ELR (cell line): ENCODE measurements at regions not wholly inside any gene's neighbourhood (a gene's known extent, or its start where the extent isn't known, plus 50 kb on each side); places are given as distances from the start of the nearest gene placed in this dataset.

Experiments
- DNase-seq: peaks from one replicate; pipeline ENCODE4 v3.0.0-alpha.2; 2015; ENCODE audit warnings: low read depth

DNA sequence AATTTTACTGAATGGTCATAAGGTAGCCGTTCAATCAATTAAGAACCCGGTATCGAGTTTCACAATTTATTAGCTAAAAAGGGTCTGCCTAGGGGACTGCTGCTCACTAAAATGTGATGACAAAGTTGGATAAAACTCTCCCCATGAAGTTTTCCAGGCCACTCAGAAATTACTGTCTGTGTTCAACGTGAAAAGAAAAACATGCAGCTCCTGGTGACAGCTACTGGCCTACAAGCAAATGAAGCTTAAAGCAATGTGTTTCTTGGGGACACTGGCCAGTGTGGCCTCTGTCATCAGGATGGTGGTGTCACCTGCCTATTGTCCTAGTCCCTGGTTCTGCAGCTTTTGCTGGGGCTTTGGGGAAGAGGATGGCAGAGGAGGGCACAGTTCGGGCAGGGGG is 222.6 kb downstream of the WDR11 start:
- no peak for DNase-seq

DNA sequence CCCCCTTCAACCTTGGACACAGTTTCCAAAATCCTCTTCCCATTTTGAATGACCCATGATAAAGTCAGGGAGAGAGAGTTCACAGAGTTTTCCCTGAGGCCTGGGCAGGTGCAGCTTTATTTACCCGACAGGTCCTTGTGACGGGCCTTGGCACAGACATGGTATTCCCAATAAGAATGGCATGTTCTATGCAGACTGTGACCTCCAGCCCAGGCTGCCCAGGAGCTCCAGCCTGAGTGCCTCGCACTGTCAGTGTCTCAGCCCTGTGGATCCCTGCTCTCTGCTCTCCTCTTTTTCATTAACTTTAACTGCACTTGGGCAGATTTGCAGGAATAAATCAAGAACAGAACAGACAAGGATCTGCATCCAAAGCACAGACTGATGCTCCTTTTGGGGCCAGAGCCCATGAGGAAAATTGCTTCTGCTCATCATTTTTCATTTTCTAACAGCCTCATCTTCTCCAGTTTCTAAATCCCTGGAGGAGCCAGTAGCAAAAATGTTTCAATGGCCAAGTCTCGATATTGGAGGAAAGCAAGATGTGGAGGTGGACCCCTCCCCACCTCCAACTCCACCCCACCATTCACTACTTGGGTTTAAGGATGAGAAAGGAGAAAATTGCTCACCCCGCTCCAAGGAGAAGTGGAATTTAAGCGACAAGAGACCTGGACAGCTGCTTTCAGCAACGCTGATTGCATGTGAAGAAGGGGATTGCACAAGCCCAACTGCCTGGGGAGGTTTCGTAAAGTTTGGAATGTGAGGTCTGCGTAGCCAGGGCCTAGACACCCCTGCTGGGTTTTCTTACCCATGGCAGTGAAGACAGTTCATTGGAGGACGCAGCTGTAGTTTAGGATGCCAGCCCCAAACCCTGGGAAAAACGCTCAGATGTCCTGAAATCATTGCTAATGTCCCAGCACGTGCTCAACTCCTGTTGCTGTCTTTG is 225.9 kb downstream of the WDR11 start:
- DNase-seq, result no peak

DNA sequence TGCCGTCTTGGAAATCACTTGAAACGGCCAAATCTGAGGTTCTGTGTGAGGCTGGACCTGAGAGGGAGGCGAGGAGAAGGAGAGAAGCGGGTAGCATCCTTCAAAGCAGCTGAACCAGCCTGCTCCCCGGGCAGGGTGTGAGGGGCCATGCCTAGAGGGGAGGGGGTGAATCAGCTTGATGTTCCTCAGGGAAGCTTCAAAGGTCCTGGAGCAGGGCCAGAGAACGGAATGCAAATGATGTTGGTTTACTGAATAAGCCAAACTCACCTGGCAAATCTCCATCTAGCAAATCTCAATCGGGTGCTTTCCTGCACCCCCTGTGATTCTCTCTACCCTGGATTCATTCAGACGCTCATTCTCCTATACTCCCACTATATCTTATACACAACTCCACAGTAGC is 226.9 kb downstream of the WDR11 start:
- no peak for DNase-seq

DNA sequence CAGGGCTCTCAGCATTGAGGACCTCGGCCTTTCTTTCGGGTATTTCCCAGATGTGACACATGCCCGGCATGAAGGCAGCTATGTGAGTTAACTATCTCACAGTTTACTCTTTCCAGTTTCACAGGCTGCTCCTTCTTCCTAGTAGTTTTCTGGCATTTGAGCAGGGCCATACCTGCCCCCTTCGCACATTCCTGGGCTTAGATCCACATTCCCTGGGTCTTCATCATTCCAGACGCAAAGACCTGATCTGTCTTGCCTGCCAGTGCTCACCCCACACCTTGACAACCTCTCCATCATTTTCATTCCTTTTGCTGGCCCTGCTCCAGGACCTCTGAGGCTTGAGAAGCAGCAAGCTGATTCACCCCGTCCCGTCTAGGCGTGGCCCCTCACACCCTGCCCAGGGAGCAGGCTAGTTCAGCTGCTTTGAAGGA is 227.5 kb downstream of the WDR11 start:
- no peak for DNase-seq

DNA sequence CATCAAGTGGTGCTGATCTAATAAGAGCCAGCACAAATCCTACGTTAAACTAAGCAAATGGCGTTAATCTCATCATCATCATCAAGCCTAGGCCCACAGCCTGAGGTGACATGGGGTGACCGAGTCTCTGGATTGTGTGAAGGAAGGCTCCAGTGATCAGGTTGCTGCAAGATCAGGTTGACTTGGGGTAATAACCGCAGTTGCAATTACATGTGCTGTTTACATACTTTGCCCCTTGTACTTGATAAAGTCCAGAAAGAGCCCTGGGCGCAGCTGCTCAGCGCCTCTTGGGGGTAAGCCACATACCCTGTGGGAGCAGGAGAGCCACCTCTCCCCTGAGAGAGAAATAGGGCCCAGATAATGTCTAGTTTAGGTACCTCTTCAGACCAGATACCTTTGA is 228.1 kb downstream of the WDR11 start:
- DNase-seq, result no peak

DNA sequence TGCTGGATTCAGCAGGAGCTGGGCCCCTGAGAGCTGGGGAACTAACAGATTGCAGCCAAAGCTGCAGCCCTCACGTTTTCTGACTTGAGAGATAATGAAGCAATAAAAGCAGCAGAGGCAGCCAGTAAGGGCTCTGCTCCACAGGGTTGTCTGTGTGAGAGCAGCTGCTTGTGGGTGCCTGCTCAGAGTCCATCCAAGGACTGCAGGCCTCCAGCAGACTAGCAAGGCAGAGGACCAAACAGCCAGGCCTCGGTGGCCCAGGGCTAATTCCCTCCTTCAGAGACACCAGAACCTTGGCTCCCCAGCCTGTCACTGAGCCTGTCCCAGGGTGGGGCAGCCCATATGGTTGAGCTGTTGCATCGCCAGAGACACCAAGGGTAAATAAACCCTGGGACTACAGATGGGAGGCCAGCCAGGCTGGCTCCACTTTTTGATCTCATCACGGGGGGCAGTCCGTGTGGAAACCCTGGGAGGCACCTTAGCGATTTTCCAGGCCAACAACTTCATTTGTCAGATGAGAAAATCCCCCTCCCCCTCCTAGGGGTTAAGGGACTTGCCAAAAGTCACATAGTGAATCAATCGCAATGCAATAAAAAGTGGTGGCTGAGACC is 229.2 kb downstream of the WDR11 start:
- no peak for DNase-seq

DNA sequence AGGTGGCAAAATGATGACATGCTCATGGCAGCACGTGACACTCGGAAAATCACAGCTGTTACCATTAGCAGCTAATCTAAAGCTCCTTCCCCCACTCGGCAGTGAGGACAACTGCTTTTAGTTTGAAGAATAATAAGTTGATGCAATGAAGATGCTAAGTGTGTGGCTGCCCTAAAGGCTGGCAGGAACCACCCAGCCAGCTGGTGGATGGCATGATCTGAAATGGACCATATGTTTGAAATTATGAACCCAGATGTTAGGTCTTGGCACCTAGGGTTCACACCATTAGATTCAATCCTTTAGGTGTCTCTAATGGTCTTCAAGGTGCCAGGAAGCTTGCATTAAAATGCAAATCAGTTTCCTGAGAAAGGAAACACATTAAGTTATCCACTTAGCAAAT is 230.1 kb downstream of the WDR11 start:
- no peak for DNase-seq

DNA sequence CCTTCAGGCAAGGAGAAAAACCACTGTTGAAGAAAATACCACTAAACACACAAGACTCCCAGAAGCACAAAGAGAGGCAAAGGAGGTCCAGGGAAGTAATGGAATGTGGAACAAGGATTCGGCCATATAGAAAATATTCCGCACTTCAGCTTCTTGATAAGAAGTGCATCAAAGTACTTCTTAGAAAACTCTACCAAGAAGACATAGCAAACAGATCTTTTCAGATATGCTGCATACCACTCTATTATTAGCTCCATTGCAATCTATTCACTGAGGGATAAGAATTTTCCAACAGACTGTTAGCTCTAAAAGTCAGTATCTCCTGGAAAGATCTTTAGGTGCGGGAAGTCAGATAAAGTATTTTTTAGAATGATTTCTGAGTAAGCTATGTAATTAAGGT is 231.8 kb downstream of the WDR11 start:
- no peak for DNase-seq

DNA sequence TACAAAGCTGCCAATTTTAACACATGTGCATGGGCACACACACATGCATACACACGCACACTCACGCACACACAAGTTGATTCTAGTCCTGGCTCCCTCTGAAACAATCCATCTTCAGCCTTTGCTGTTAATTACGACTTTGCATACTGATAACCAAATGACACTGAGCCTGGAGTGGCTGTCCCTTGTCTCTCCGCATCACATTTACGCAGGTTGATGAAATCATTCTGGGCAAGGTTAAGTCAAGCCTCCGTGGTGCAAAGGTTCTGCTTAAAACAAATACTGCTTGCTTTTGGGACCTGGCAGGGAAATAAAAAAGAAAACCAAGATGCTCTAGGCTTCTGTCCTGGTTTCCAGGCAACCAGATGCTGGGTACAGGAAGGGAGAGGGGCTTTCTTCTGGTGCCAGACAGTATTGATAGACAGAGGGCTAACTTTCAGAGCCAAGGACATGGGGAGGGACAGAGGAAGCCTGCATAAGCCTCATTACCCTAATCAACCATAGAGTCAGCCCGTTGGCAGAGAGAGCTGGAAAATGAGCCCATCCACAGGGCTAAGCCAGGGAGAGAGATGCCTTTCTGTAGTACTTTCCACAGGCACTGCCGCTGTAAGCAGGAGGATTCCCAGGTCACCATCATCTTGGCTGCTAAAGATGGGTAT is 233.0 kb downstream of the WDR11 start:
- no peak for DNase-seq

DNA sequence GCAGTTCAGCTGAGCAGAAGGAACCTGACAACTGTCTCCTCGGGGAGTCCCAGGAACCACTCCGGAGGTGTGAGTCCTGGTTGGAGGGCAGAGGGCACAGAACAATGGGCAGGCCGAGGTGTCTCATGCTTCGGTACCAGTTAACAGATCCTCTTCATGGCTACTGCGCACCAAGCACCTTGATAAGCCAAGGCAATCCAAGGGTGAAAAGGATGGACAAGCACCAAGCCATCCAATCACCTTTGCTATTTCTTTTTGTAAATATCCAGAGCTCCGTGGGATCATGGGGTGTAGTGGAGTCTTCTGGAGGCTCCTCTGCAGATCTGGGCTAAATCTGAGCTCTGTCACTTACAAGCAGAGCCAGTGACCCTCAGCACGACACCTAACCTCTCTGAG is 233.5 kb downstream of the WDR11 start:
- no peak for DNase-seq

DNA sequence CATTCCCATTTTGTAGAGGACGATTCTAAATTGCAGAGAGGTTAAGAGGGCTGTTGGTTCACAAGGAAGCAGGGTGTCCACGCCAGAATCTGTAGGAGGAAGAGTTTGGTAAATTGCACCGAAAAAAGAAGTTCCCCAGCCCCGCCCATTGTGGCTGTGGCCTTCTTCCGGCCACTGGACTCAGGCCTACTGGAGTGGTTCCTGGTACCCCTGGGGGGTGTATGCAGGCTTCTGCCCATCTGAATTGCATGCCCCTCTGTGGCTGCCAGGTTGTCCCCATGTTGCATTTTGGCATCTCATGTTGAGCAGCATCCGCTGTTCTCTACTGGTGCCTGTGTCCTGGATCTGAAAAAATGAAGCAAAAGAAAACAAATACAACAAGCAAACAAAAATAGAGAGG is 234.2 kb downstream of the WDR11 start:
- no peak for DNase-seq

DNA sequence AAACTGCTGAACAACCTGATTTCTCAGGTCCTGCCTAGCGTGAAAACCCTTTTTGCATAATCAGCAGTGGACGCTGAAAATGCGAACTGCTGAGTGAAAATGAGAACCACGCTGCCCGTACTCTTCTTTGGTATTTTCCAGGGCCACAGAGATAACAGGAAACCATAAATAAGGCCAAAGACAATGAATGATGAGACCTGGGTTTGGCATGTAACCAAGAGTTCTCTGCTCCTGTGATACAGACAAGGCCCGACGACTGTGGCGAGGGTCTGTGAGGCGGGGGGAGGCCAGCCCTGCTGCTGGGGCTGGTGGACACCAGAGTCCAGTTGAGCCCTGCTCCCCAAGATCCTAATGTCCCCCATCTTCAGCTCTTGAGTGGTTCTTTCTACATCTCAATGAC is 236.0 kb downstream of the WDR11 start:
- no peak for DNase-seq

DNA sequence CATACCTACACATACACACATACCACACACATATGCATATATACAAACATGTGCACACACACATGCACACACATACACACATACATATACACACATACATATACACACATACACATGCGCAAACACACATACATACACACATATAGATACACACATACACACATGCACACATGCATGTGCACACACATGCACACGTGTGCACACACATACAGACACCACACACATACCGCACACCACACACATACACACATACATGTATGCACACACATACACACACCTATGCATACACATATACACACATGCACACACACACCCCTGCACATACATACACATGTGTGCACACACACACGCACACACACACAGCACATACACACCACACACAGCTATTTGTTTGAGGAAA is 236.5 kb downstream of the WDR11 start:
- no peak for DNase-seq

DNA sequence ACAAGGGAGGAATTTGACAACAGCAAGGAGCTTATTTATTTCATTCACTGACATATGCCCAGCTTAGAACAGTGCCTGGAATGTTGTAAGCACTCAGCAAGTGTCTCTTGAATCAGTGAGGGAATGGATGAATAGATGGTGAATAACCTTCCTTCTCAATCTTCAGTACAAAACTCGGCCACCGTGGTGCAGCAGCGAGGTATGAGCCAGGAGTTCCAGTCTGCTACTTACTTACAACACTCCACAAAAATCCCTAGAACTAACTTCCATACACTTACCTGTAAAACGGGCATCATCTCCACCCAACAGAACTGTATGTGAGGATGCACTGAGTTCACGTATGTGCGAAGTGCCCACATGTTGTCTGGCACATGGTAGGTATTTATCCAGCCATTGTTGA is 237.4 kb downstream of the WDR11 start:
- no peak for DNase-seq

DNA sequence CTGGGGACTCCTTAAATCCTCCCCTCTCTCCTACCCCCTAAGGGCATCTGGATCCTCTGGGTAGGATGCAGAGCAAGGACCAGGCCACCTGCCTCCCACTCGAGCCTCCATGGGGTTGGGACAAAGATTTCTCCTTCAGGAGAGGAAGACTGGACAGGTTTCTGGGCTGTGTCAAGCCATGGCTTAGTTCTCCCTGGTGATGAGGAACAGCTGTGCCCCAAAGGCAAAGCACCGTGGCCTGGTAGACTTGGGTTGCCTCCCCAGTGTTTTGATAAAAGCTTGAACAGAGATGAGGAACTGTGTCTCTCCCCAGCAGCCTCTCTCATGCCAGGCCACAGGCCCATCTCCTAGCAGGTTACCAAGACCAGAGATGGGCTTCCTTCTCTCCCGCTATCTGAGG is 238.3 kb downstream of the WDR11 start:
- no peak for DNase-seq

DNA sequence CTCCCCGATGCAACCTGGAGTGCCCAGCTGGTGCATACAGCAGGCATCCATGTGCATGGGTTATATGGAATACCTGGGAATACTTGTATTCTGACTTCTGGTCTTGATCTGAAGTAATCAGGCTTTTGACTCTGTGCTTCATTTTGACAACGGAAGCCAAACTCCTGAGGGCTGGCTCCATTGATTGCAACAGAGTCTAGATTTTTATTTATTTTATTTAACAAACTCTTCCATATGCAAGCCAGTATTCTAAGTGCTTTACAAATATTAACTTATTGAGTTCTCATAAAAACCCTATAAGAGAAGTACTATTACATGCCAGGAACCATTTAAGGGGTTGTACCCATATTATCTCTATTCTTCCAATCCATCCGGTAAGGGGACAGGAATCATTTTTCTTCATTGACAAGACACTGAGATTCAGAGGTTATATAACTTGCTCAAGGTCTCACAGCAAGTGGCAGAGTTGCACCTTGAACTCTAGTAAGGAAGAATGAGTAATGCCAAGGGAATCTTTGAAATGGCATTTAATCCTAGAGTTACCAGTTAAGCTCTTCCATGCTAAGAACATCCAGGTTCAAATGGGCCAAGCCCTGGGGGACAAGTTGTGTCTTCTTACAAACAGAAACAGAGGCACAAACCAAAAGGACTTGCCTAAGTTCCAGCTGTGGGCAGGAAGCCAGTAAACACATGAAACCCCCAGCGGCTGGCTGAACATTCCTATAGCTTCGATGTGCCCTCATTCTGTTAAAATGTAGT is 241.0 kb downstream of the WDR11 start:
- no peak for DNase-seq

DNA sequence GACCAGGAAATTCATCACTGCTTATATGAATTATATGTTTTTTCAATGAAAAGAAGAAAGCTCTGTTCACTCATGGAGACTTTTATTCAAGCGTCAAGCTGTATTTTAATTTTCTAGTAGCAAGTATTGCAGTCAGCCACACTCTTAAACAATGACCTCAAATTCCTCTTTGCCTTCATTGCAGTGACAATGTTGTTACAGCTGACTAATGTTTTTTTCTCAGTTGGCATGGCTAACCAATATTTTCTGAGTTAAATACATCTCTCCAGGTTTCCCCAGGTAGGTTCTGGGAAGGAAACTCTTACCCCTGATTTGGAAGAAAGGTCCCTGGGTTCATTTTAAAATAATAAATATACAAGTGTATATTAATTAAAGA is 241.5 kb downstream of the WDR11 start:
- DNase-seq, result no peak

DNA sequence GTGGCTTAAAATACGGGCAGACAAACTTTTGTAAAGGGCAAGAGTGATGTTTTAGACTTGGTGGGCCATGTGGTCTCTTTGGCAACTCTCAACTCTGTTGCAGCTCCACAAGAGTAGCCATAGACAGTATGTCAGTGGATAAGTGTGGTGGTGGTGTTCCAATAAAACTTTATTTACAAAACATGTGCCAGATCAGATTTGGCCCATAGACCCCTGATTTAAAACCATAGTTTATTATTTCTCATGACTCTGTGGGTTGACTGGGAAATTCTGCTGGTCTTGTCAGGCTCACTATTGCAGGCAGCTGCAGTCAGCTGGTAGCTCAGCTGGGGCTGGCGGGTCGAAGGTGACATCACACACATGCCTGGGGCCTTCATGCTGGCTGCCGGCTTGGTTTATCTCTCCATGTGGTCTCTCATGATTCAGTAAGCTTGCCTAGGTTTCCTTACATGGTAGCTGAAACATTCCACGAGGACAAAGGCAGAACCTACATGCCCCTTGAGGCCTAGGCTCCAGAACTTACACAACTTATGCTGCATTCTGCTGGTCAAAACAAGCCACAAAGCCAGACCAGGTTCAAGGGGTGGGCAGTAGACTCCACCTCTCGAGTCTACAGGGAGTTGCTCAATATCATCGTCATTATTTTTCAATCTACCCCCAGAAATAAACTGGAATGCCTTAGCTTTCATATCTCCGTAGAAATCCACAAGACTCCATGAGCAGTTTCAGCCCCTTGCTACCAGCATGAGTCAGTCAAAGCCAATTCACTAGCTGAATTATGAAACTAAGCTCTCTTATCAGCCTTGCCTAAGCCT is 245.7 kb downstream of the WDR11 start:
- no peak for DNase-seq

DNA sequence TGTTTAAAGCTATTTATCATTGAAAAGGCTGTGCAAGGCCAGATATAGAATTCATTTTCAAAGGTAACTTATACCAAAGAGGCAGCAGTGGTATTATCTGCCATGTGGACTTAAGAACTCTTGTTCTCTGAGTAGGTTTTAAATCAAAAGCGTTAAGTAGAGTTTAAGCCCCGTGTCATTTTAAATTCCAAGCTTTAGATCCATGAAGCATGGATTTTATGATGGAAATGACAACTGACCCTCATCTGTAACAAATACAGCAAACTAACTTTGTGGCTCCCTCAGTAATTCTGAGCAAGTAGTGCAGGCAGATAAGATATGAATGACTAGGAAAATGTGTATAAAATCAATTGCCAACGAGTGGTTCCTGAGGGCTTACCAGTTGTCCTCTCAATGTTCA is 247.0 kb downstream of the WDR11 start:
- no peak for DNase-seq

DNA sequence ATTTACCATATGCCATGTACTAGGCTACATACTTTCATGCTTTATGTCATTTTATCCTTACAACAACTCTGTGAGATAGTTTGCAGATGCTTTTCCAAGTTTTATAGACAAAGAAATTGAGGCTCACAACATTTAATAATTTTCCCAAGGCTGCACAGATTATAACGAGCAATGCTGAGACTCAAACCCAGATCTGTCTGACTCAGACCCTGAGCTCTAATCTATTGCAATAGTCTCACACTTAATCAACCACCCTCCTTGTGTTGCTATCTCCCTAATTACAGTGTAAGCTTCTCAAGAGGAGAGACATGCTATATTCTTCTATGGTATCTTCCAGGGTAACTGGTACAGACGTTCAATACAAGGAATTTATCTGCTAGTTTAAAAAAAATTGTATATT is 247.6 kb downstream of the WDR11 start:
- DNase-seq, result no peak

DNA sequence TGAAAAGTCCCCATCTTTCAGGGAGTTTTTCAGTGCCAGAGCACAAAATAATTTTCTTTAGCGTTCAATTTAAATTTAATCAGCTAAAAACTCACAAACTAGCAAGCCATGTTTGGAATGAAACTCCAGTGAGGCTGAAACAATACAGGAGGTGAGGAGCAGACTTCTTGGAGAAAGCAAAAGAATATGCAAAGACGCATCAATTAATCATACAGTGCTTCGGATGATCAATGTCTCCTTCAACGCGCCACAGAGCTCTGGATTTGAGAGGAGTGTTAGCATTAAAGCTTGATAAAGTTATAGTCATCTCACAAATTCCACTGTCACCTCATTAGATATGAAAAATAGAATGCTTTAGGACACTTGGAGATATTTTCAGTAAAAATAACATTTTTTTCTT is 248.0 kb downstream of the WDR11 start:
- DNase-seq, result no peak

DNA sequence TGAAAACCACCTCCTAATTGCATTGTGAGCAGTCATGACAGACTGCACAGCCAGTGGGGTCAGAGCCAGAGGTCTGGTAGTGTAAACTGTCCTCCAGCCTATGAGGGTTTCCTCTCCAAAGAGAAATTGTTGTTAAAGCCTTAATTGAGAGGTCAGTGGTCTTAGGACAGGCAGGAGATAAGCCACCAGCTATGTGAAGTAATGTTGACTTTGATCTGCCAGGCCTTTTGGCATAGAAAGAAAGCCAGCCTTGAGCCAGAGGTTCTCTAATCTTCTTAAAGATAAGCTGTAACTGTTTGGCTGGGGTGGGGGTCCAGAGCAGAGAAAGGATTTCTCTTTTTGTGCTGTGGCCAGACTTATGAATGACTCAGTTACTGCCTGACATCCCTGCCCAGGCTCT is 248.4 kb downstream of the WDR11 start:
- no peak for DNase-seq
